HG02973 (cell line): ENCODE measurements at regions not wholly inside any gene's neighbourhood (a gene's known extent, or its start where the extent isn't known, plus 50 kb on each side); places are given as distances from the start of the nearest gene placed in this dataset.

ENCODE experiments used
- ATAC-seq: cut with Tn5 transposase; IDR thresholded peaks from one replicate; pipeline ENCODE4 v1.9.1; 2021; ENCODE audit warnings: moderate library complexity; ENCODE audit not compliant: unreplicated experiment

DNA sequence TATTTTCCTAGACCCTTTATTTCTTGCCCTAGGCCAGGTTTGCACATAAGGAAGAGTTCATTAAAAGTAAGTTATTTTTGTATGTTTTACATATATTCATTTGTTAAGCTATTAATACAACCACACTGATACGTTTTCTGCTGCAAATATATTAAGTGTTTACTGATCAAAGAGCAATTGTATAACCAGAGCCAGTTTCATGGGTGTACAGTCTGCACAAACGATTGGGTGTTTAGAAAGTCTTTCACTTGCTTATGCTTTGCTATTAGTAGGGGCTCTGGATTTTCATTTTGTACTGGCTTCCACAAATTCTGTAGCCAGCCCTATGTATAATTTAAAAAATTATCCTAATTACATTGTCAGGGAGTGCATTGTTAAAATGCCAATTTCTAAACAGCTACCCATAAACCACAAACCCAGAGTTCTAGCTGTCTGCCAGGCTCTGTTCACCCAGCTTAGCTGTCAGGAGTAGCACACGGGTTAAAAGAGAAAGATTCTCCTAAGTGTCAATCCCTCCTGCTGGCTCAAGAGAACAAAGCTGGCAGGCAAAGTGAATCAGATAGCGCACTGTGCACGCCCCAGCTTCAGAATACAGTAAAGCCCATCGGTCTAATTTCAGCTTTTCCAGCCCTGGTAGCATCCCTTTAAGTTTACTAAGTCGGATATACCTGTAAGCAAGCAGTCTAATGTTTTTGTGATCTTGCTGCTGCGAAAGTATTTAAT, 151.0 kb upstream of the LMO3 start:
- ATAC-seq = no peak

DNA sequence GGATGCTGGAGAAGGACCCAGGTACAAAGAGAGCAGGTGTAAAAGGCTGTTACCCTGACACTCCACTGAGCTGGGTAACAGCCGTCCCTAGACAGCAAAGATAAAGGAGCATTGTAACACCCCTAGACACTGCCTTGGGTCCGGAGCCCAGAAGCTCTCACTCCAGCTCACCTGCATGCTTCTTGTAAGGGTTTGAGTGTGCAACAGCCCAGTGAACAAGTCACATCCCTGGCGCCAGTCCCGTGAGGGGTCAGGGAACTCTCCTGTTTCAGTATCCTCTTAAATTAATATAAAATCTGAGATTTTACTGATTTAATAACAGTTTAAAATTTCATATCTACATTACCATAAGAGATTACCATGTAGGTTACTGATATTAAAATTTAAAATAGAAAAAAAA, 124.8 kb upstream of the LMO3 start:
- no peak for ATAC-seq

DNA sequence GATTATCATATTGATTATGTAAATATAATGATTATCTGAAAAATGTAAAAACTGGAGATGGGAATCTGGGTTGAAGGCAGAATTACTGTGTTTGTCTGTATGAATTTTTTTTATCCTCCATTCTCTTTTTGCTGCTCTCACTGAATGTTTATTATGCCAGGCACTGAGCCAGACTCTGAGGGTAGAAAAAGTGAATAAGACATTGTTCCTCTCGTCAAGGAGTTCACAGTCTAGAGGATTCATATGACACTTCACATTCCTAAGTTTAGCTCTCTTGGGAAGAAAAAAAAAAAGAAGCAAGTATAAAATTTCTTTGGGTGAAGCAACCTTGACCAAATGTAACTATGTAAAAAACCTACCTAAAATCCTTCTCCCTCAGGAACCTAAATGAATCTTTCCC, 120.9 kb upstream of the LMO3 start:
- ATAC-seq = no peak

DNA sequence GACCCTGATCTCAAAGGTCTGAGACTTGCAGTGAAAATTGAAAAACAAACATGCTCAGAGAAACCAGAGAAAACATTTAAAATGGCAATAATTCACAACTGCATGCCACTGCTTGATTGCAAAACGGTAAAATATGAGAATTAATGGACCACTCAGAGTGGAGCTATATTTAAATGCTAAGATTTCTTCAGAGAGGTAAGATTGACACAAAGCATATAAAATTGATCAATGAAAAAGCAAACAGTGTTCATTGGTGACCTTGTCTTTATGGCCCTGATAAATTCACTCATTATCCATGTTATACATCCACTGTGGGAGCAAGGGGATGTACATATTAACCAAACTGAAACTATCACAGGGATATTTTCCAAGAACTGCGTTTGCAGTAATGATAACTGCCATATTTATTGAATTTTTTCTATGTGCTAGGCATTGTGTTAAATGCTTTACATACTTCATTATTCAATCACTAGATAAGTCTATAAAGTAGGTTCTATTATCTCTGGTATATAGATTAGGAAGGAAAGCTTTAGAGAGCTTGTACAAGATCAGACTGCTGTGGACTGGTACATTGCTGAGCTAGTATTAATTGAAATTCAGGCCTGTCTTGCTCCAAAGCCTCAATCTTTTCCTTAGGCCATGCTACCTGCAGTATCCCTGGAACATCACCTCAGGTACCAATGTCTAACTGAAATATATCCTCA, 113.9 kb upstream of the LMO3 start:
- ATAC-seq = no peak

DNA sequence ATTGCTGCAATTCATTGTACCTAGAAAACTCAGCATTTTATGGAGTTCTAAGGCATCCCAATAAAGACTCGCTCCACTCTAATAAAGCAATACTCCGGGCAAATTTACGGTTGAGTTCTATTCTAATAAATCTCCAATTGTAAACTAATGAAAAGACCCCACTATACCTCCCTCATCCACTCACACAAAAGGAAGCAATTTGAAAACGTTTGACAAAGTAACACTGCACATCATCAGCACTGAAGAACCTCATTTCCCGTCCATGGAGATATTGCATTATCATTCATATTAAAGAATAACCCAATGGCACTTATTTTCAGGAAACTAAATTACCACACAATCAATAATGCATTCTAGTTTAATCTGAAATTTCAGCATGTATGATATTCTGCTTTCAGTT, 111.0 kb upstream of the LMO3 start:
- ATAC-seq = no peak

DNA sequence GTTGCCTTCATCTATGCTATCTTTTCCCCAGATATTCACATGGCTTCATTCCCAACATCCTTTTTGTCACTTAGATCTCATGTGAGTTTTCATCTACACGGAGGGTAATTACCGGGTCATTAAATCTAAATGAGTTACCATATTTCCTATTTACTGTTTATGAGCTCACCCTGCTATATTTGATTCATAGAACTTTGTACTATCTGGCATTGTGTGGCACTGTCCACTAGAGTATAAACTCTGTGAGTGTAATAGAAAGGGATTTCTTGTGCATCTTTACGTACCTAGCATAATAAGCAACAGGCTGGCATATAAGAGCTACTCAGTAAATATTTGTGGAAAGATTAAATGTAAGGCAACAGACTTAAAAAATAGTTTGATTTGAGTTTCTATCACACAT, 86.1 kb upstream of the LMO3 start:
- no peak for ATAC-seq

DNA sequence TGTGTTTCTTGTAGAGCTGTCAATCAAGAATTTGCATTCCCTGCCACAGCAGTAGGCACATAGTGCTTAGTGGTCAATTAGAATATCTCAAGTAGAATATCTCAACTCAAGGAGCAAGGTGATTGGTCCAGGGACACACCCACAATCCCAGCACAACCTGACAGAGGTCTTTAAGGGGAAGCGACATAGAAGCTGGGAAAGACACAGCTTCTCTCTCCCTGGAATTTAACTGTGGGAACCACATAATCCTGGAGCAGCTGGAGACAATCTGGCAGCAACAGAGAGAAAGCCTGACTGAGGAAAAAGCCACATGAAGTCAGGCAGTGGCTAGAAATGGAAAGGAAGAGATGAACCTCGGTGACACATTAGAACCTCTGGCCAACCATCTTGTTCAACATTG, 85.7 kb upstream of the LMO3 start:
- no peak for ATAC-seq

DNA sequence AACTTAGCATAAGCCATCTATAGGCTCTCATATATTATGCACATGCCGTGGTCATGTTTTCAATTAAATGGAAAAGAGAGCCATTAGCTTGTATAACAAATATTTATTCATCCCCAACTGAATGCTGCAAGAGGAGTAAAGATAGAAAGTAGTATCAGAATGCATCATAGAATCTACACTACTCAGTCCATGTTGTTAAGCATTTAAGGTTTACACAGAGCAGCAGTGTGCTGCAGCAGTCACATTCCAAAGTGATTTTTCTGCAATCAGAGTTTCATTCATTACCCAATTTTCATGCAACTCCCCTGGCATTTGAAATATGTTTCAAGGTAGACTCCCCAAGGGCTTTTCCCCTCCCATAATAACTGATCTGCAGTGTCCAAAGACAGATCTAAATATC, 82.2 kb upstream of the LMO3 start:
- no peak for ATAC-seq

DNA sequence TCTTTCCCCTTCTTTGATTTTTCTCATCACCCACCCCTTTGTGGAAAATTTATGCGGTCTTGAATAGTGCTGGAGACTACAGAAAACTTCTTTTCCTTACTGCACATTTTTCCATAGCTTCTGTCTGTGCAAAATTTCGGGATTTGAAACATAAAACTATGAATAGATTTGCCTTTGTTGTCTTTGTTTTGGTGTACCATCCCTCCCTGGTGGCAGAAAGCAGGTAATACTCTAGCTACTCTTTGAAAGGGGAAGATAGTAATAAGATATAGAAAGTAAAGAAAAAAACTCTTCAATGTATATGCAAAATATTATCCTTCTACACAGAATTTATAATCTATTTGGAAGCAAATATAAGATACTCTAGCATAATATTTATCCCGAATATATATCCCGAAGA, 79.1 kb upstream of the LMO3 start:
- ATAC-seq = no peak

DNA sequence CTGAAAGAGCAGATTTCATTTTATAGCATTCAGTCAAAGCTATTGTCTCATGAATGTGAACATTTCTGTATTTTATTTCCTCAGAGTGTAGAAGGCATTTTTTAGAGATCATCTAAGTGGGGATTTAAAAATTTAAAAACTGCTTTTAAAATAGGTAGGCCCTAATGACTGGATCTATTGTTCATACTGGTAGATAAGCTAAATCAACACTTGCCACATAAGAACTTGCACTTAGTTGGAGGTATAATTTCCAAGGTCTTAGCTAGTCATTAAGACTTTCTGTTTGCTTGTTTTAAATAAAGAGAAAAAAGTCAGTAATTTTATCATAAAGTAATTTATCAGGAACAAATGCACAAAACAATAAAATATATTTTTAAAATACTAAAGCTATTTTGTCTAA, 75.2 kb upstream of the LMO3 start:
- no peak for ATAC-seq

DNA sequence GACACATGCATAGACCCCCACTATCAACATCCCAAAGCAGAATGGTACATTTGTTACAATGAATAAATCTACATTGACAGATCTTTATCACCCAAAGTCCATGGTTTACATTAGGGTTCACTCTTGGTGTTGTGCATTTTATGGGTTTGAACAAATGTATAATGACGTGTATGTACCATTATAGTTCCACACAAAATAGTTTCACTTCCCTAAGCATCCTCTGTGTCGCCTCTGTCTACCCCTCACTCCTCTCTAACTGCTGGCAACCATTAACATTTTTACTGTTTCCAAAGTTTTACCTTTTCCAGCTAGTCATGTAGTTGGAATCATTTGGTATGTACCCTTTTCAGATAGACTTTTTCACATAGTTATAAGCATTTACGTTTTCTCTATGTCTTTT, 69.5 kb upstream of the LMO3 start:
- ATAC-seq = no peak

DNA sequence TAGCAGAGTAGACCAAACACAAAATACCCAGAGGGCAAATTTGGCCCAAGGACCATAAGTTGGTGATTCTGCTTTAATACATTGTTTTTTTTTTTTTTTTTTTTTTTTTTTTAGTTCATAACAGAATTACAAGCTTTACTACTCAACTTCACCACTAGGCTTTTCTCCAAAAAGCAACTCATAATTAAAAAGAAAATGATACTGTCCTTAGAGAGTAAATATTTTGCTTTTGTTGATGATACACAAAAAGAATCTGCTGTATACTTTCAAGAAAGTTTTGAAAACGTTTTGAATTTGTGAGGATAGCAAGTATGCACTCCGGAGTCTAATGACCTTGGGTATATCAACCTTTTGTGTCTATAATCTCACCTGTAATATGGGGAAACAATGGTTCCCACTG, 68.9 kb upstream of the LMO3 start:
- ATAC-seq = no peak

DNA sequence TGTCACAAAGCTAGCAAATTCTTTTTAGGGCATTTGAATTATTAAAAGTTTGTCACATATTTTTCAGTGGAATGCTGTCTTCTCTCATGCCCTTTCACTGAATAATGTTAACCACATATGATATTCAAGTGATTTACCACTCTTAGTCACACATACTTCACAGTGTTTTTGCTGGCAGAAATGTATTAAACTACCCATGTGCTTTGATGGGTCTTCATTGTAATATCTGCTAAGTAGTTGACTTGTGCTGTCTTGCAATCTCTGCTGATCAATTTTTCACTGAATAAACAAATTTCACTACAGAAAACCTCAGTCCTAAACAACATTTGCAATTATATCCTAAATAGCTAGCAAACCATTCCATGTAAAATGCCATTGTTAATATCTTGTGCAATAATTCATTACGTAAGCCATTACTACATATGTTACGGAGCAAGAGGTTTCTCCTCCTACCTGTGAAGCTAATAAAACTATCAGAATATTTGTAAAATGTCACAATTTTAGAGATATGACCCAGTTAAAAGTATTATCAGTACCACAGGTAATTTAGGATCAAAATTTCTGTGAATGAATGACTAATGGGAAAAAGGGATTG, 64.6 kb upstream of the LMO3 start:
- ATAC-seq = no peak

DNA sequence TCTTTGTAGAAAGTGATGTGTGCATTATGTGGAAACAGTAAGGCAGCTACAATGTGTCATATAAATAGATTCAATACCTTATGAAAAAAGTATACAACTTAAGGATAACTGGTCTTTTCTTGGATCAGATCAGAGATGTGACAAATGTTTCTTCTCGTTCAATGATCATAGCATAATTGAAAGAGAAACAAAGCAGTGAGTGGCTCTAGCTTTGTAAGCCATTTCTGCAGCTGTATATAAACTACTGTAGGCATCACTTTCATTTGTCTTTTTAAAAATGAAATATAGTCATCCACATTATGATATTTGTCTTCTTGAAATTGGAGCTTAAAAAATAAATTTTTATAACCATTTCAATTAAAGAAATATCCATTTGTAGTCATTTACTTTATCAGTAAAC, 63.8 kb upstream of the LMO3 start:
- ATAC-seq = no peak

DNA sequence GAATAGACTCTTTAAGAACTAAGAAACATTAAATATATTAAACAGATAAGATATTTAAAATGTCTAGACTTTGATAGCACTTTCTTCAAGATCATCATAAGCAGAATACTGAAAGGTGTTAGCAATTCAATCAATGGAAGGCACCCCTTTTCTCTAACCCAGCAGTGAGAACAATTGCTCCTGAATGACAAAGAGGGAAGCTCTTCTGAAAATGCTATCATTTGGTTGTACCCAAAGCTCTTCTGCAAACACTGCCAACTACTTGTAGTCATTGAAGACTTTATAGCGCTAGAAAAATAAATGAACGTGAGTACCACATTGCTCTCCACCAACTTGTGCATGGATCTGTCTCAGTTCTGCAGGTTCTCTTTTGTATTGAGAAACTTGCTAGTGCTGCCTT, 62.2 kb upstream of the LMO3 start:
- no peak for ATAC-seq

DNA sequence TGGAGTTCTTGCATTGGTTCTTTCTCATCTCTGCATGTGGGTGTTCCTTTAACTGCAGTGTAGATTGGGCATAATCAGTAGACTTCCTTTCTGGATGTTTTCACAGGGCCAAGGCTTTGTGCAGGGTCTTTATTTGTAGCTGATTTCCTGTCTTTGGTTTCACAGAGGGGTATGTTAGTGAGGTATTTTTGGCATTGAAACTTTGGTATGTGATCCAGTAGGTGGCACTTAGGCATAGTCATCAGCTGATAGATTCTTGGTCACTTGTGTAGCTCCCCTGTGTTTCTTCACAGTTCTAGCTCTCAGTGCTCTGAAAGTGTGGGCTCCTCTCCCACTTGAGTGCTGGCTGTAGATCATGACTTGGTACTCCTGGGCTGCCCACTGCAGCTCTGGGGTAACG, 52.7 kb upstream of the LMO3 start:
- no peak for ATAC-seq
